ENCODE measurements at regions not wholly inside any gene's neighbourhood (a gene's known extent, or its start where the extent isn't known, plus 50 kb on each side); places are given as distances from the start of the nearest gene placed in this dataset.

DNA sequence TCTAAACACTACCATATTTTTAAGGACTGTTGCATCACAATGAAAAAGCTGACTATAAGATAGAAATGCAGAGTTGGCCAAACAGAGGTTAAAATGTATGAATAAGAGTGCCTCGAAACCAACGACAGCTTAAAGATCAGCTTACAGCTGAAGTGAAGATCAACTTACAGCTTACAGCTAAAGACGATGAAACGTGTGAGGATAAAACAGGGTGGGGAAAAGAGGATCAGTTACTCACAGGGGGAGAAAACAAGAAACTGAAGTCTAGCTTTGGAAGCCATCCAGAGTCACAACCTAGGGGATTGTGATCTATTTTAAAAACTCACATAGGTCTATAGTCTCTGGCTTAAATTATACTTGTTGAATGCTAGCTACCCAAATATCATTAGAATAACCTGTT lies 220.0 kb downstream of the SNCAIP start:
- no peaks in the 10 kb centered on the region for H3K4me1 ChIP-seq (ENCODE audit: control insufficient read depth, extremely low read depth, insufficient read depth, low read length)
- H2AFZ ChIP-seq (ENCODE audit: low read depth, low read length) = no peak overlapping the region
- FAIRE-seq (no peak), DNase-seq (ENCODE audit: low read depth, low spot score) (no peak)
- H3K79me2 ChIP-seq (ENCODE audit: control insufficient read depth, insufficient read depth, low read length) = no peaks in the 10 kb centered on the region
- no peak overlapping the region for H3K27ac ChIP-seq (ENCODE audit: insufficient read depth, low read depth, low read length)
- TF ChIP-seq FOS (IDR thresholded peaks at IDR 0.05; ENCODE audit: borderline replicate concordance, insufficient read depth, low read length) (no peak), MAX (IDR thresholded peaks at IDR 0.05; ENCODE audit: insufficient read depth, insufficient read length) (no peak), POLR2AphosphoS5 (IDR thresholded peaks at IDR 0.05; ENCODE audit: insufficient read depth, low read depth, low read length) (no peak), GATA2 (IDR thresholded peaks at IDR 0.05; ENCODE audit: insufficient read depth, insufficient read length, low read depth, low read length) (no peak), JUN (IDR thresholded peaks at IDR 0.05; ENCODE audit: borderline replicate concordance, insufficient read depth, insufficient read length, low read depth) (no peak), POLR2A (IDR thresholded peaks at IDR 0.05; ENCODE audit: low read depth, low read length) (no peak), MYC (IDR thresholded peaks at IDR 0.05; ENCODE audit: low read depth, low read length) (no peak), EZH2 (IDR thresholded peaks at IDR 0.05; ENCODE audit: borderline replicate concordance, low read depth, low read length, severe bottlenecking) (no peak)
- TF ChIP-seq, protein P1, sequence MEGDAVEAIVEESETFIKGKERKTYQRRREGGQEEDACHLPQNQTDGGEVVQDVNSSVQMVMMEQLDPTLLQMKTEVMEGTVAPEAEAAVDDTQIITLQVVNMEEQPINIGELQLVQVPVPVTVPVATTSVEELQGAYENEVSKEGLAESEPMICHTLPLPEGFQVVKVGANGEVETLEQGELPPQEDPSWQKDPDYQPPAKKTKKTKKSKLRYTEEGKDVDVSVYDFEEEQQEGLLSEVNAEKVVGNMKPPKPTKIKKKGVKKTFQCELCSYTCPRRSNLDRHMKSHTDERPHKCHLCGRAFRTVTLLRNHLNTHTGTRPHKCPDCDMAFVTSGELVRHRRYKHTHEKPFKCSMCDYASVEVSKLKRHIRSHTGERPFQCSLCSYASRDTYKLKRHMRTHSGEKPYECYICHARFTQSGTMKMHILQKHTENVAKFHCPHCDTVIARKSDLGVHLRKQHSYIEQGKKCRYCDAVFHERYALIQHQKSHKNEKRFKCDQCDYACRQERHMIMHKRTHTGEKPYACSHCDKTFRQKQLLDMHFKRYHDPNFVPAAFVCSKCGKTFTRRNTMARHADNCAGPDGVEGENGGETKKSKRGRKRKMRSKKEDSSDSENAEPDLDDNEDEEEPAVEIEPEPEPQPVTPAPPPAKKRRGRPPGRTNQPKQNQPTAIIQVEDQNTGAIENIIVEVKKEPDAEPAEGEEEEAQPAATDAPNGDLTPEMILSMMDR (IDR thresholded peaks at IDR 0.05; ENCODE audit: extremely low read depth in 1 of 2, insufficient read depth in 1 of 2, low read depth in 1 of 2, low read length in 2 of 2) = no peak
- H3K9ac ChIP-seq (replicated peaks; ENCODE audit: extremely low read depth, insufficient read depth, low read length) = no peak overlapping the region
- ChIA-PET CTCF (interaction anchor here (1.0 kb wide), 2 partner anchors 13 to 16 kb away, joined by 3 read pairs; no protein-coding TSS in a partner anchor), POLR2A (no interaction called here)
- no peak overlapping the region for H3K4me2 ChIP-seq (ENCODE audit: insufficient read depth, low read length)
- no TSS peak for BruUV-seq (replicated peaks)
- intact Hi-C loops (cut with micrococcal nuclease) = no loop called here
- H3K36me3 ChIP-seq (ENCODE audit: control insufficient read depth in 2 of 2, extremely low read depth in 1 of 2, insufficient read depth in 2 of 2, low read length in 2 of 2) = no peaks in the 10 kb centered on the region
- H3K27me3 ChIP-seq (ENCODE audit: control insufficient read depth in 2 of 2, insufficient read depth in 2 of 2, low read length in 2 of 2) = no peaks in the 10 kb centered on the region
- no peaks in the 10 kb centered on the region for H3K9me3 ChIP-seq (replicated peaks; ENCODE audit: control insufficient read depth, insufficient read depth, low read length)
- H4K20me1 ChIP-seq (replicated peaks; ENCODE audit: control insufficient read depth, extremely low read depth, insufficient read depth, low read length) = no peaks in the 10 kb centered on the region
- no peak overlapping the region for H3K4me3 ChIP-seq (replicated peaks in 1 of 3; ENCODE audit: insufficient read depth in 1 of 3, low read depth in 1 of 3, low read length in 3 of 3)
- dilution Hi-C loops (cut with MboI; ENCODE audit: extremely low pct_ligation_motif_present, low sequenced_read_pairs) = no loop called here
- no peaks in the 10 kb centered on the region for H3K9me1 ChIP-seq (replicated peaks; ENCODE audit: control insufficient read depth, extremely low read depth, insufficient read depth, low read length)
